ENCODE measurements at regions not wholly inside any gene's neighbourhood (a gene's known extent, or its start where the extent isn't known, plus 50 kb on each side); places are given as distances from the start of the nearest gene placed in this dataset.

DNA sequence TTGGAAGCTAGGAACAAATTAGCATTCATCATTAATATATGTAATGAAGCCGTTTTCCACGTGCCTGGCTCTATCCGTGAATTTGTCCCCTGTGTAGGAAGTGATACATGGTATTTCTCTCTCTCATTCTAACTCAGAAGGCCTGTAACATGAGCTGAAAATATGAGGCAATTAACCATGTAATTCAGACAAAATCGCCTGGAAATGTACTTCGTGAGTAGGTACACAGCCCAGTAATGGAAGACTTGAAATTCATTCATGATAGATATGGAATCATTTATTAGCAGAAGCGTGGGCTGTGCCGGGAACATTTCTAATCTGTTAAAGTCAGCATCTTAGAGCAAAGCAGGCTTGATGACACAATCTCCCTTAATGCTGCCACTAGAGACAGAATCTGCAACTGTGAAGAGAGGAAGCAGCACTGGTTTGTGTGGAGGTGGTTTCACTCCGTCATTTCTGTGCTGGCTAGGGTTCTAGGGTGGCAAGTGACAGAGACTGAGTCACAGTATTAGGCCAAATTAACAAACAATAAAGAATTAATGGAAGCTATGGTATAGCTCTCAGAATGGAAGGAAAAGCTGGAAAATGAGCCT lies 225.0 kb upstream of the PROK2 start:
- peak; percentile 70 to 90 (median 80) for DNase-seq

DNA sequence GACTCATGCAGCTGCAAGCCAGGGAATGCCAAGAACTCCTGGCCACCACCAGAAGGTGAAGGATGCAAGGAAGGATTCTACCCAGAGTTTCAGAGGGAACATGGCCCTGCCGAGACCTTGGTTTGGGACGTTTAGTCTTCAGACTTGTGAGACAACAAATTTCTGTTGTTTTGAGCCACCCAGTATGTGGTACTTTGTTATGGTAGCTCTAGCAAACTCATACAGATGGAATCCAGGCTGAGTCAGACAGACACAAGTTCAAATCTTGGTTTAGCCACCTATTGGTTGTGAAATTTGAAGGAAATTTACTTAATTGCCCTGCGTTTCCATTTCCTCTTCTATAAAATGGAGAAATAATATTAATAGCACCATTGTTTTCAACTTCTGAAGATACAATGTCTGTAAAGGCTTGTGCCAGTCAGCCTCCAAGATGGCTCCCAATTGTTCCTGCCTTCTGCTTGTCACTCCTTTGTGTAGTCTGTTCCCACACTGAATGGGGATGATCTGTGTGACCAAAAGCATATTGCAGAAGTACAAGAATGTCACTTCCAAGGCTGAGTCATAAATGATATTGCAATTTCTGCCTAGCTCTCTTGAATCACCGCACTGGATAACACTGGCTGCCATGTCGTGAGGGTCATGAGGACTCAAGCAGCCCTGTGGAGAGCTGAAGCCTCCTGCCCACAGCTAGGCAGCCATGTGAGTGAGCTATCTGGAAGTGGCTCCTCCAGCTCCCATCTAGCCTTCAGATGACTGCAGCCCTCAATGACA lies 223.5 kb upstream of the PROK2 start:
- peak; percentile 89 to 97 (median 93) for DNase-seq

- no peak for DNase-seq
Observed at GRCh38 chr3:72006631-72007556, 221.9 kb upstream of the PROK2 start.

DNA sequence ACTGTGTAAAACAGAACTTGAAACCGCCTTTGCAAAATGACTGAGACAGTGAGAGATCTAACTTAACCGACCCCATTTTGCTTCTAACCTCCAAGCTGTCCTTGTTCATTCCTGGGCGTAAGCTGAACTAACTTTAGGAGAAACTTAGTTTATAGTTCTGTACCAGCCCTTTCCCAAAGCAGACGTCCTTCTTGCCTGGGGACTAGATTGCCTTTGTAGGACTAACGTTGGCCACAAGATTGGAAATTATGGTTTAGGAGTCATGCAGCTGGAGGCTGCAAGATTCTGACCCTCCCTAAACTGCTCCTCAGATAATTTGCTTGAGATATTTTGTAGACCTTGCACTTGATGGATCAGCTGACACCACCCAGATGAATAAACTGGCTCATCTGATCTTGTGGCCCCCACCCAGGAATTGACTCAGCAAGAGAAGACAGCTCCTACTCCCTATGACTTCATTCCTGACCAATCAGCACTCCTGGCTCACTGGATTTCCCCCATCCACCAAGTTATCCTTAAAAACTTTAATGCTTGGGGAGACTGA lies 219.9 kb upstream of the PROK2 start:
- peak; percentile 63 to 78 (median 76) for DNase-seq

DNA sequence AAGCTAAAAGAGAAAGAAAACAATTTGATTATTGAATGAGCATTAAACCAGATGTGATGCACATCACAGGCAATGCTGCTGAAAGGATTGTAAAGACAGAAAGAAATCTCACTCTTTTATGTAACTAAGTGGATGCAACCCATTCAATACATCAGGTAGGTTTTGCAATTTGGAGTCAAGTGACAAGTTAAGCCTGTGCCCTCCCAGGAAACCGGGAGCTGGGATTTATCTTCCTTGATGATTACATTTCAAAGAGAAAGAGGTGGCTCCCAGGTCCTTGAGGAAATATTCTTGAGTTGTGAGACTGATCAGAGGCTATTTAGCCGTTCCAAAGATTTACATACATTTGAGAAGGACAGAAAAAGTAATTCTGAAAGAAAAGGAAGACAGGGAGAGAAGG lies 219.0 kb upstream of the PROK2 start:
- DNase-seq: peak in 1 of 4 experiments; percentile 2

GRCh38 chr3:72001758-72002157 lies 216.8 kb upstream of the PROK2 start:
- no peak for DNase-seq

- DNase-seq: no peak
Observed at GRCh38 chr3:71998995-71999673, 214.2 kb upstream of the PROK2 start.

GRCh38 chr3:71997066-71997653 lies 212.2 kb upstream of the PROK2 start:
- DNase-seq: no peak

DNA sequence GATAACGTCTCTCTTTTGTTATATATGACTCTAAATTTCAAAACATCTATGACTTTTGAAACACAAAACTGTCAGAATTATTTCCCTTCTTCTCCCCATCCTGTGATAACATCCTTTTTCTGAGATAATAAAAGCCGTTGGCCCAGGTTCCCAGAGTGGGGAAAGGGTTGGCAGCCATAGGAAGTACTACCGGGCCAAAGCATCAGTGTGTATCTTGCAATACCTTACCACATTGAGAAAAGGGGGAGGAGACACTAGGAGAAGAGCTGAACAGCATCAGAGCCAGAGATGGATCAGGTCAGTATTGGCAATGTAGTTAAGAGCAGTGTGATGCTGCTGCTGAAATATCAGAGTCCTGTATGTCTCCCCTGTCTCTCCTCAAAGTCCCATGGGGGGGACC lies 210.0 kb upstream of the PROK2 start:
- no peak for DNase-seq

DNA sequence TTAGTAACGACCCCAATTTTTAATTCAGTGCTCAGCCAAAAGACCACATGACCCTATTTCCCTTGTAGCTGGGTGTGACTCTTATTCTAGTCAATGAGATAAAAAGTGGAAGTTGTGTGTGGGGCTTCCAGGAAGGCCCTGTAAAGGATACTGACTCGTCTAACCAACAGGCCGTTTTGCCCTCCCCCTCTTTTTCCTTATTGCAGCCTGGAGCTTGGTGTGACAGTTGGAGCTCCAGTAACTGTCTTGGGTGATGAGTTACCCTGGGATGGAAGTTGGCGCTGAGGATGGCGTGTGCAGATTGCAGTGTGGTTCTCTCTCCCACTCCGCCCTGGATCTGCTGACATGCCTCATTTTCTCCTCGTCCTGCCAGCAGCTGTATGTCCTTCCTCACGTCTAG lies 209.3 kb upstream of the PROK2 start:
- peak; percentile 67 to 81 (median 74) for DNase-seq

DNA sequence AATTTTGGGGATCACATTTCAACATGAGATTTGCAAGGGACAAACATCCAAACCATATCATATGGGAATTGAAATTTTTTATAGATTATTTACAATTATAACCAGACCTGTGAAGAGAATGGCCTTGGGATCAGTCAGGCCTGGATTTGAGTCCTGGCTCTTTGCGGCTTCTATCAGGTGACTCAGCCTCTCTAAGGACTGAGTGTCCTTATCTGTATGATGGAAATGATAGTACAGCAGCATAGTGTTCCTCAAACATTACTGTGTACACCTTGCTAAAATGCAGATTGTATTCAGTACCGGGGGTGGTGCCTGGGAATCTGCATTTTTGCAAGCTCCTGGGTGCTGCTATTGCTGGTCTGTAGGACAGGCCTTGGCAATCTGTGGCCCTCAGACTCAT lies 206.7 kb upstream of the PROK2 start:
- no peak for DNase-seq

- DNase-seq: peak in 3 of 4 experiments; percentile 17 to 31 (median 23)
Observed at GRCh38 chr3:71991046-71991445, 206.1 kb upstream of the PROK2 start.

- DNase-seq: no peak
Observed at GRCh38 chr3:71990545-71990944, 205.6 kb upstream of the PROK2 start.

GRCh38 chr3:71989165-71989564 lies 204.2 kb upstream of the PROK2 start:
- peak; percentile 42 to 63 (median 51) for DNase-seq

- peak; percentile 56 to 69 (median 66) for DNase-seq
Observed at GRCh38 chr3:71987828-71988227, 202.9 kb upstream of the PROK2 start.

DNA sequence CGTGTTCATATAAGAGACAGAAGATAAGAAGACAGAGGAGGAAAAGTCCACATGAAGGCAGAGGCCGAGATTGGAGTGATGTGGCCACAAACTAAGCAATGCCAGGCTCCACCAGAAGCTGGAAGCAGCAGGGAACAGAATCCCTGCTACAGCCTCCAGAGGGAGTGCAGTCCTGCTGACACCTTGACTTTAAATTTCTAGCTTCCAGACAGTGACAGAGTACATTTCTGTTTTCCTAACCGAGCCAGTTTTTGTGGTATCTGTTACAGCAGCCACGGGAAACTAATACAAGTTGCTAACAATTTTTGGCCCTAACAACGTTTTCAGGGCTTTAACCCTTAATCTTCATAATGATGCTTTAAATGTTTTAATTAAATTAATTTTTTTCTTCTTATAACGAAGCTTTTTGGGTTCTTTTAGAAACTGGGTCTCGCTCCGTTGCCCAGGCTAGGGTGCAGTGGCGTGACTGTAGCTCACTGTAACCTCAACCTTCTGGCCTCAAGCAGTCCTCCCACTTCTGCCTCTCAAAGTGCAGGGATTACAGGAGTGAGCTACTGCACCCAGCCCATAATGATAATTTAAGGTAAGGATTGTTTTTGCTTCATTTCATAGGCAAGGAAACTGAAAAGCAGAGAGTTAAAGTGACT lies 202.3 kb upstream of the PROK2 start:
- DNase-seq: peak in 3 of 4 experiments; percentile 36 to 48 (median 39)

DNA sequence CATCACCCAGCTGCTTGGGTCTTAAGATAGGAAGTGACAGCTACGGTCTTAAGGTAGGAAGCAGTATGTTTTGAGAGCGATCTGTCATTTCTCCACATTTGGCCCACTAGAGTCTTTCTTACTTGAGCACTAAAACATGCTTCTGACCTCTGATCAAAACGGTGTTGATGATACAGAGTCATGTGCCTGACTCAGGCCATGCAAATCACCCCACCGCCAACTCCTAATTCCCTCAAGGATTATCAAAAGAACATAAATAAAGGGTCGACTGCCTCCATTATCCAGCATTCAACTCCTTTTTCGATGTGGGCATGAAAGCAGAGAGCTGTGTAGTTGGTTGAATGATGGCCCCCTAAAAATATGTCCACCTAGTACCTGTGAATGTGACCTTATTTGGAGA lies 201.7 kb upstream of the PROK2 start:
- DNase-seq: no peak

- DNase-seq: peak; percentile 24 to 83 (median 78)
Observed at GRCh38 chr3:71984843-71985613, 200.1 kb upstream of the PROK2 start.

GRCh38 chr3:71983694-71984093 lies 198.7 kb upstream of the PROK2 start:
- no peak for DNase-seq

DNA sequence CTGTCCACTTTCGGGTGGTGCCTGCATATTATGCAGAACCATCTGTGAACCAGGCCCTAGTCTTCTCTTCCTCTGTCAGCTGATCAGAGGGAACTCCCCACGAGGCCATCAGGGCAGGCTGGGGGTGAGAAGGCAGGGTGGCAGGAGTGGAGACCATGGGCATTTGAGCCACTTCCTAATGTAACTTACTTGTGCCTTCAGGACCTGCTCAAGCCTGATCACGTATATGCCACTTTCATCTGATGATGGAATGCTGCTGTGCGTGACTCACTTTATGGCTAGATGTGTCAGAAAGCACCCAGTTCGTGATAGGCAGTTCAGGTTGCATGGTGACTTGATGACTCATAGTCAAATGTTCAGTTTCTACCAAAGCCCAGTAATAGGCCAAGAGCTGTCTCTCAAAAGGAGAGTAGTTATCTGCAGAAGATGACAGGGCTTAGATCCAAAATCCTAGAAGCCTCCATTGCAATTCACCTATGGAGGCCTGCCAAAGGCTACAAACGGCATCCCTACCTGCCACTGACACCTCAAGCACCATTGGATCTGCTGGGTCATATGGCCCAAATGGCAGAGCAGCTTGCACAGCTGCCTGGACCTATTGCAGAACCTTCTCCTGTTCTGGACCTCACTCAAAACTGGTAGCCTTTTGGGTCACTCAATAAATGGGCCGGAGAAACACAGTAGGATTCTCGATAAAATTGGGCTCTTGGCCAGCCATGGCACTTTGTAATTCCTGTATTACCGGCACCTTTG lies 197.7 kb upstream of the PROK2 start:
- DNase-seq: peak; percentile 83 to 95 (median 86)
